A549 (cell line): ENCODE measurements at regions not wholly inside any gene's neighbourhood (a gene's known extent, or its start where the extent isn't known, plus 50 kb on each side); places are given as distances from the start of the nearest gene placed in this dataset.
A peak's percentile ranks its signal among the peaks of the same experiment; 100 is the strongest.

ENCODE experiments used
- ATAC-seq, 2 experiments: fragments of 200-7000 bp in 1 of 2; fragments of >200 bp in 1 of 2; cut with Nextera tagmentation in 1 of 2; cut with Tn5 transposase in 1 of 2; 3 replicates each; pipeline versions ENCODE4 v1.8.0 to v1.9.1; 2018 to 2020; ENCODE audit warnings: mild to moderate bottlenecking in 1 of 2, moderate library complexity in 1 of 2
- CTCF ChIA-PET: fragments of 300-600 bp; sonication (Branson Sonifier 250); formaldehyde crosslinking; extraction: SDS; loops from one replicate; lab custom pipeline; 2021; ENCODE audit warnings: antibody characterized with exemption, inconsistent platforms; lab: Yijun Ruan, JAX
- POLR2A ChIA-PET: fragments of 350-600 bp; formaldehyde crosslinking; extraction: SDS; loops from one replicate; lab custom pipeline; 2021; ENCODE audit warnings: antibody characterized with exemption, inconsistent platforms; lab: Yijun Ruan, JAX
- DNase-seq, 2 experiments: peaks; one replicate each; pipeline versions ENCODE4 v3.0.0 to v3.0.0-alpha.2; 2011 to 2016; ENCODE audit warnings: low read depth in 1 of 2, low spot score in 1 of 2
- FAIRE-seq: peaks from 2 replicates; lab custom pipeline; 2011; peaks lifted over from hg19 to GRCh38; lab: Jason Lieb, UNC
- H3K27ac ChIP-seq, 2 experiments: fragments of >200 bp; sonication (Bioruptor Twin); formaldehyde crosslinking; 3 replicates each; pipeline ENCODE4 v1.5.1; 2016 to 2017
- H3K4me1 ChIP-seq: fragments of >200 bp; sonication (Bioruptor Twin); formaldehyde crosslinking; 3 replicates; pipeline ENCODE4 v1.6.1; 2016
- H3K4me2 ChIP-seq: fragments of >200 bp; sonication (Bioruptor Twin); formaldehyde crosslinking; 3 replicates; pipeline ENCODE4 v1.6.1; 2016
- H3K4me3 ChIP-seq: fragments of >200 bp; sonication (Bioruptor Twin); formaldehyde crosslinking; 3 replicates; pipeline ENCODE4 v1.5.1; 2016
- H3K9me3 ChIP-seq: fragments of >200 bp; sonication (Bioruptor Twin); formaldehyde crosslinking; 3 replicates; pipeline ENCODE4 v1.6.1; 2016
- ATOH8 ChIP-seq: fragments of 250-450 bp; sonication (Bioruptor Pico); IDR thresholded peaks from 2 replicates; pipeline ENCODE4 v1.5.0; 2020; ENCODE audit warnings: low read depth, mild to moderate bottlenecking, moderate library complexity
- CHD4 ChIP-seq: fragments of 200-600 bp; sonication (generic); IDR thresholded peaks from 2 replicates; pipeline ENCODE4 v1.6.1; 2016; ENCODE audit warnings: antibody characterized with exemption, mild to moderate bottlenecking, borderline replicate concordance
- EHF ChIP-seq: fragments of 250-450 bp; sonication (Bioruptor Pico); IDR thresholded peaks from 2 replicates; pipeline ENCODE4 v1.5.0; 2020; ENCODE audit warnings: mild to moderate bottlenecking
- ELK1 ChIP-seq: fragments of 150-350 bp; IDR thresholded peaks from 2 replicates; pipeline ENCODE4 v1.6.1; 2014; ENCODE audit warnings: low read depth, mild to moderate bottlenecking, low read length
- FOSB ChIP-seq: fragments of 250-450 bp; sonication (Bioruptor Pico); IDR thresholded peaks from 2 replicates; pipeline ENCODE4 v1.5.0; 2020; ENCODE audit warnings: mild to moderate bottlenecking, moderate library complexity
- HDAC2 ChIP-seq: fragments of 200-600 bp; sonication (generic); IDR thresholded peaks from 2 replicates; pipeline ENCODE4 v1.6.1; 2016
- JUNB ChIP-seq: fragments of >200 bp; sonication (Bioruptor Twin); formaldehyde crosslinking; IDR thresholded peaks from 2 replicates; pipeline ENCODE4 v1.6.1; 2016
- KDM1A ChIP-seq: fragments of 200-600 bp; sonication (generic); IDR thresholded peaks from 2 replicates; pipeline ENCODE4 v1.6.1; 2016; ENCODE audit warnings: low read depth, mild to moderate bottlenecking
- KDM5A ChIP-seq: fragments of 200-600 bp; sonication (generic); IDR thresholded peaks from 2 replicates; pipeline ENCODE4 v1.6.1; 2016; ENCODE audit warnings: antibody characterized with exemption, mild to moderate bottlenecking
- MYC ChIP-seq: IDR thresholded peaks from 2 replicates; pipeline ENCODE4 v1.6.1; 2012; ENCODE audit warnings: mild to moderate bottlenecking, inconsistent platforms, low read length, improper control_type of control experiment, borderline replicate concordance
- PBX3 ChIP-seq: IDR thresholded peaks from 2 replicates; pipeline ENCODE4 v1.6.1; 2012
- RFX5 ChIP-seq: fragments of 450-650 bp; IDR thresholded peaks from 2 replicates; pipeline ENCODE4 v1.7.1; 2014; ENCODE audit warnings: antibody characterized with exemption, mild to moderate bottlenecking, moderate library complexity
- TP53 ChIP-seq: fragments of 250-450 bp; sonication (Bioruptor Pico); IDR thresholded peaks from 2 replicates; pipeline ENCODE4 v1.5.0; 2021; ENCODE audit warnings: mild to moderate bottlenecking, moderate library complexity
- ZC3H11A ChIP-seq: fragments of 450-650 bp; IDR thresholded peaks from 2 replicates; pipeline ENCODE4 v1.6.1; 2014; ENCODE audit warnings: antibody characterized with exemption, mild to moderate bottlenecking
- ZFP36 ChIP-seq: fragments of 450-650 bp; IDR thresholded peaks from 2 replicates; pipeline ENCODE4 v1.6.1; 2014; ENCODE audit warnings: borderline replicate concordance; ENCODE audit not compliant: partially characterized antibody
- ZNF302 ChIP-seq: fragments of 250-450 bp; sonication (Bioruptor Pico); IDR thresholded peaks from 2 replicates; pipeline ENCODE4 v1.9.0; 2021; ENCODE audit warnings: inconsistent platforms, mild to moderate bottlenecking, moderate library complexity
- ZSCAN20 ChIP-seq: fragments of 250-450 bp; sonication (Bioruptor Pico); IDR thresholded peaks from 2 replicates; pipeline ENCODE4 v1.8.0; 2022; ENCODE audit warnings: mild to moderate bottlenecking, moderate library complexity
- WGBS: methylation state at CpG from one replicate; pipeline ENCODE4 v1.1.6; 2017; ENCODE audit errors: missing lambda C conversion rate; 5-methylcytosine and 5-hydroxymethylcytosine counted together
- TF ChIP-seq, protein P1 (sequence below): fragments of 250-450 bp; sonication (Bioruptor Pico); IDR thresholded peaks from 2 replicates; pipeline ENCODE4 v1.5.0; 2021; ENCODE audit warnings: mild to moderate bottlenecking, moderate library complexity, borderline replicate concordance

GRCh38 chr11:13073119-13073981, 64.2 kb downstream of the RASSF10 start (continued):
- TF ChIP-seq, protein P1, sequence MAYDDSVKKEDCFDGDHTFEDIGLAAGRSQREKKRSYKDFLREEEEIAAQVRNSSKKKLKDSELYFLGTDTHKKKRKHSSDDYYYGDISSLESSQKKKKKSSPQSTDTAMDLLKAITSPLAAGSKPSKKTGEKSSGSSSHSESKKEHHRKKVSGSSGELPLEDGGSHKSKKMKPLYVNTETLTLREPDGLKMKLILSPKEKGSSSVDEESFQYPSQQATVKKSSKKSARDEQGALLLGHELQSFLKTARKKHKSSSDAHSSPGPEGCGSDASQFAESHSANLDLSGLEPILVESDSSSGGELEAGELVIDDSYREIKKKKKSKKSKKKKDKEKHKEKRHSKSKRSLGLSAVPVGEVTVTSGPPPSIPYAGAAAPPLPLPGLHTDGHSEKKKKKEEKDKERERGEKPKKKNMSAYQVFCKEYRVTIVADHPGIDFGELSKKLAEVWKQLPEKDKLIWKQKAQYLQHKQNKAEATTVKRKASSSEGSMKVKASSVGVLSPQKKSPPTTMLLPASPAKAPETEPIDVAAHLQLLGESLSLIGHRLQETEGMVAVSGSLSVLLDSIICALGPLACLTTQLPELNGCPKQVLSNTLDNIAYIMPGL (CRISPR knock-in tag): no peak
- TF ChIP-seq FOSB (CRISPR knock-in tag): no peak
- TF ChIP-seq ATOH8 (CRISPR knock-in tag): 0 out of 2 replicates have a peak, but pooled peaks have one; percentile 61

DNA sequence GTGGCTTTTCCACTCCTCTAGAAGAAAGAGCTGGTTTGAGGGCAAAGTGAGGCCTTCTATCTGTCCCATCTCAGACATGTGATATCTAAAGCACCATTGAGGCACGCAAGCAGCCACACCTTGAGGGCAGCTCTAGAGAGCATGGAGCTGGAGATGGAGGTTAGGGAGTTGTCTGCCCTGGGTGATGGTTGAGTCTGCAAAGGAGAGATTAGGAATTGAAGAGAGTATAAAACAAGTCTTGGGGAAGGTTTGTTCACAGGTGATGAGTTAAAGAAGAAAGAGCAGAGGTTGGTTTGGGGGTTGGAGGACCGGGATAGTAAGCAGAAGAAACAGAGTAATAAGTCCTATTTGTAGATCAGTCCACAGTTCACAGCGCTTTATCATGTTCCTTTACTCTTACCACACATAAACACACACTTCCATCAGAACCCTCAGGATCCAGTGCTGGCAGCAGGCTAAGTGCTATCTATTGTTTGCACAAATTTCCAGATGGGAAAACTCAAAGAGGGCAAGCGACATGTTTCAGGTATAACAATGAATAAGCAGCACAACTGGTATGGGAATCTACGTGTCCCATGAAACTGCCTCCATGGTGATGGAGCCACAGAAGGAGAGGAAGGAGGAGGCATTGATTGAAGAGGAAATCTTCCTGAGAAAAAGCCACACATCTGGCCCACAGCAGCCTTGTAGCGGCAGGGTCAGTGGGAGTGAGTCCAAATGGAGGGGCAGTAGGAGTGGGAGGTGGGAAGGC, 65.8 kb downstream of the RASSF10 start:
- Histone ChIP-seq H3K27ac (peak overlapping the region; percentile 86 to 87), H3K4me1 (peaks cover 38% of the 10 kb centered on the region), H3K9me3 (no peaks in the 10 kb centered on the region)
- FAIRE-seq: no peak
- TF ChIP-seq ZC3H11A (no peak), ELK1 (no peak), EHF (CRISPR knock-in tag) (no peak), ZSCAN20 (CRISPR knock-in tag) (no peak), MYC (no peak), KDM5A (no peak), ATOH8 (CRISPR knock-in tag) (no peak), CHD4 (no peak), PBX3 (no peak), RFX5 (no peak), KDM1A (no peak), JUNB (no peak), ZFP36 (no peak), ZNF302 (CRISPR knock-in tag) (no peak), TP53 (no peak), HDAC2 (no peak)
- TF ChIP-seq, protein P1 (CRISPR knock-in tag): no peak
- TF ChIP-seq, all 56 proteins: peak for 0
- POLR2A ChIA-PET: no interaction called here
- WGBS: 93% methylated on average over 6 of the region's 6 CpGs
- ATAC-seq (no peak), DNase-seq (no peak)
- H3K4me3 ChIP-seq: no peak overlapping the region
- no peak overlapping the region for H3K4me2 ChIP-seq
- CTCF ChIA-PET: interaction anchor here (1.4 kb wide), 1 partner anchor 12 kb away, joined by 3 read pairs; no protein-coding TSS in a partner anchor
